Spleen (tissue), 7 donors: ENCODE measurements at regions not wholly inside any gene's neighbourhood (a gene's known extent, or its start where the extent isn't known, plus 50 kb on each side); places are given as distances from the start of the nearest gene placed in this dataset.
"Not testable (repeated sequence)": the region's sequence is repeated elsewhere in the genome, so short reads cannot be mapped to it uniquely, and the experiment has no call there.

Experiments
- CTCF ChIP-seq, 11 experiments: fragments of 200-600 bp in 7 of 11; fragments of 450-650 bp in 4 of 11; sonication (generic) in 4 of 11; IDR thresholded peaks in 8 of 11; conservative IDR thresholded peaks in 3 of 11; 1 replicate in 7 of 11; 2 replicates in 4 of 11; pipeline versions ENCODE4 v1.4.0 to v1.8.0; 2016 to 2021; ENCODE audit warnings: antibody characterized with exemption in 11 of 11, inconsistent platforms in 4 of 11, mild to moderate bottlenecking in 1 of 11
- POLR2A ChIP-seq, 3 donors: fragments of 450-650 bp; IDR thresholded peaks; one replicate each; pipeline ENCODE4 v1.5.1; 2017; ENCODE audit warnings: antibody characterized with exemption in 3 of 3, mild to moderate bottlenecking in 1 of 3
- POLR2AphosphoS5 ChIP-seq, 3 donors: sonication (generic); formaldehyde crosslinking; IDR thresholded peaks; one replicate each; pipeline ENCODE4 v1.5.1; 2017; ENCODE audit warnings: antibody characterized with exemption in 3 of 3
- donor health status: DM: no; HTN: no; CAD: no; lungs with moderate emphysema.
- donor health status: DM: no; HTN: no; CAD: no.
- donor health status: DM: no; HTN: no; CAD: no.

DNA sequence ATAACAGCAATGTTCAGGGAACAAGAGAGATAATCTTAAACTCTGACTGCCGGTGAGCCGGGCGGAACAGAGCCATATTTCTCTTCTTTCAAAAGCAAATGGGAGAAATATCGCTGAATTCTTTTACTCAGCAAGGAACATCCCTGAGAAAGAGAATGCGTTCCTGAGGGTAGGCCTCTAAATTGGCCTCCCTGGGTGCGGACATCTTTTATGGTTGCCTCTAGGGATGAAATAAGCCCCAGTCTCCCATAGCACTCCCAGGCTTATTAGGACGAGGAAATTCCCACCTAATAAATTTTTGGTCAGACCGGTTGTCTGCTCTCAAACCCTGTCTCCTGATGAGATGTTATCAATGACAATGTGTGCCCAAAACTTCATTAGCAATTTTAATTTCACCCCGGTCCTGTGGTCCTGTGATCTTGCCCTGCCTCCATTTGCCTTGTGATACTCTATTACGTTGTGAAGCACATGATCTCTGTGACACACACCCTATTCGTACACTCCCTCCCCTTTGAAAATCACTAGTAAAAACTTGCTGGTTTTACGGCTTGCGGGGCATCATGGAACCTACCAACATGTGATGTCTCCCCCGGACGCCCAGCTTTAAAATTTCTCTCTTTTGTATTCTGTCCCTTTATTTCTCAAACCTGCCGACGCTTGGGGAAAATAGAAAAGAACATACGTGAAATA lies 249.4 kb downstream of the RPL10L start:
- TF ChIP-seq CTCF (IDR thresholded peaks at IDR 0.05 in 8 of 11, conservative IDR thresholded peaks at IDR 0.05 in 3 of 11); POLR2A (IDR thresholded peaks at IDR 0.05); POLR2AphosphoS5 (IDR thresholded peaks at IDR 0.05): not testable (repeated sequence)
